GM23338 (cell line): ENCODE measurements at regions not wholly inside any gene's neighbourhood (a gene's known extent, or its start where the extent isn't known, plus 50 kb on each side); places are given as distances from the start of the nearest gene placed in this dataset.

Experiments
- CREB1 ChIP-seq: fragments of 250-450 bp; sonication (Bioruptor Pico); IDR thresholded peaks from 2 replicates; pipeline ENCODE4 v1.5.0; 2020; ENCODE audit warnings: low read depth, mild to moderate bottlenecking, moderate library complexity
- EZH2 ChIP-seq: fragments of 200-600 bp; sonication (generic); IDR thresholded peaks from one replicate; pipeline ENCODE4 v1.8.0; 2017; ENCODE audit warnings: antibody characterized with exemption, mild to moderate bottlenecking, low read depth; ENCODE audit not compliant: unreplicated experiment
- EZH2phosphoT487 ChIP-seq: fragments of 200-600 bp; sonication (generic); IDR thresholded peaks from one replicate; pipeline ENCODE4 v1.8.1; 2018; ENCODE audit warnings: antibody characterized with exemption; ENCODE audit not compliant: unreplicated experiment
- JUNB ChIP-seq: IDR thresholded peaks from one replicate; pipeline ENCODE4 v1.6.1; 2016; ENCODE audit warnings: antibody characterized with exemption; ENCODE audit not compliant: unreplicated experiment
- NANOG ChIP-seq: IDR thresholded peaks from 2 replicates; pipeline ENCODE4 v1.6.1; 2016; ENCODE audit warnings: antibody characterized with exemption, borderline replicate concordance
- POLR2AphosphoS5 ChIP-seq: IDR thresholded peaks from 2 replicates; pipeline ENCODE4 v1.6.1; 2016; ENCODE audit warnings: antibody characterized with exemption, low read depth
- ZNF114 ChIP-seq: fragments of 250-450 bp; sonication (Bioruptor Pico); IDR thresholded peaks from 2 replicates; pipeline ENCODE4 v1.5.0; 2020; ENCODE audit warnings: mild to moderate bottlenecking, moderate library complexity
- ZNF331 ChIP-seq: fragments of 250-450 bp; sonication (Bioruptor Pico); IDR thresholded peaks from 2 replicates; pipeline ENCODE4 v1.5.0; 2020; ENCODE audit warnings: low read depth, mild to moderate bottlenecking, moderate library complexity
- TF ChIP-seq, protein P1 (sequence below), 2 experiments: fragments of 200-600 bp in 1 of 2; sonication (generic) in 1 of 2; conservative IDR thresholded peaks; 2 replicates each; pipeline versions ENCODE4 v1.5.1 to v1.6.1; 2016 to 2017; ENCODE audit warnings: antibody characterized with exemption in 2 of 2, low read depth in 2 of 2, mild to moderate bottlenecking in 2 of 2, moderate library complexity in 1 of 2
- TF ChIP-seq, protein P2 (sequence below): IDR thresholded peaks from one replicate; pipeline ENCODE4 v1.6.1; 2018; ENCODE audit warnings: antibody characterized with exemption; ENCODE audit not compliant: unreplicated experiment
- TF ChIP-seq, protein P3 (sequence below): fragments of 250-450 bp; sonication (Bioruptor Pico); IDR thresholded peaks from 2 replicates; pipeline ENCODE4 v1.5.0; 2020; ENCODE audit warnings: mild to moderate bottlenecking, moderate library complexity
- TF ChIP-seq, protein P4 (sequence below): IDR thresholded peaks from 2 replicates; pipeline ENCODE4 v1.6.1; 2016; ENCODE audit warnings: antibody characterized with exemption

DNA sequence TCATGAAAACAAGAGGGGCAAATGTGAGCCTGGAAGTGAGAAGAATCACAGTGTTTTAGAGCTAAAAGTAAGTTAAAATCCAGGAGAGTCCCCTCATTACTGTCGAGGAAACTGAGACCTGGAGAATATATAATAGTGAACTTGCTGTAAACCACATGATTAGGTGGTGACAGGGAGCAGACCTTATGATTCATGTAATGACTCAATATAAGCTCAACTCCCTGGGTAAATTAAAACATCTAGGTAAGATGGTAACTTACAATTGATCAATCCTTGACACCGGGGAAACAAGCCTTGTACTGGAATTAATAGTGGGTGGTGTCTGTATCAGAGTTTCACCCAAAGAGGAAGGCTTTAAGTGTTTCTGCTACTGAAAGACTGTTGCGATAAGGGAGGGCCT is 269.3 kb downstream of the SNAPC1 start:
- TF ChIP-seq, protein P1, sequence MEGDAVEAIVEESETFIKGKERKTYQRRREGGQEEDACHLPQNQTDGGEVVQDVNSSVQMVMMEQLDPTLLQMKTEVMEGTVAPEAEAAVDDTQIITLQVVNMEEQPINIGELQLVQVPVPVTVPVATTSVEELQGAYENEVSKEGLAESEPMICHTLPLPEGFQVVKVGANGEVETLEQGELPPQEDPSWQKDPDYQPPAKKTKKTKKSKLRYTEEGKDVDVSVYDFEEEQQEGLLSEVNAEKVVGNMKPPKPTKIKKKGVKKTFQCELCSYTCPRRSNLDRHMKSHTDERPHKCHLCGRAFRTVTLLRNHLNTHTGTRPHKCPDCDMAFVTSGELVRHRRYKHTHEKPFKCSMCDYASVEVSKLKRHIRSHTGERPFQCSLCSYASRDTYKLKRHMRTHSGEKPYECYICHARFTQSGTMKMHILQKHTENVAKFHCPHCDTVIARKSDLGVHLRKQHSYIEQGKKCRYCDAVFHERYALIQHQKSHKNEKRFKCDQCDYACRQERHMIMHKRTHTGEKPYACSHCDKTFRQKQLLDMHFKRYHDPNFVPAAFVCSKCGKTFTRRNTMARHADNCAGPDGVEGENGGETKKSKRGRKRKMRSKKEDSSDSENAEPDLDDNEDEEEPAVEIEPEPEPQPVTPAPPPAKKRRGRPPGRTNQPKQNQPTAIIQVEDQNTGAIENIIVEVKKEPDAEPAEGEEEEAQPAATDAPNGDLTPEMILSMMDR (conservative IDR thresholded peaks at IDR 0.05; ENCODE audit: low read depth in 2 of 2) = no peak
- TF ChIP-seq EZH2 (no peak), POLR2AphosphoS5 (no peak), JUNB (no peak), EZH2phosphoT487 (no peak), ZNF331 (CRISPR knock-in tag) (no peak), CREB1 (no peak), ZNF114 (CRISPR knock-in tag) (no peak), NANOG (no peak)
- TF ChIP-seq, protein P2, sequence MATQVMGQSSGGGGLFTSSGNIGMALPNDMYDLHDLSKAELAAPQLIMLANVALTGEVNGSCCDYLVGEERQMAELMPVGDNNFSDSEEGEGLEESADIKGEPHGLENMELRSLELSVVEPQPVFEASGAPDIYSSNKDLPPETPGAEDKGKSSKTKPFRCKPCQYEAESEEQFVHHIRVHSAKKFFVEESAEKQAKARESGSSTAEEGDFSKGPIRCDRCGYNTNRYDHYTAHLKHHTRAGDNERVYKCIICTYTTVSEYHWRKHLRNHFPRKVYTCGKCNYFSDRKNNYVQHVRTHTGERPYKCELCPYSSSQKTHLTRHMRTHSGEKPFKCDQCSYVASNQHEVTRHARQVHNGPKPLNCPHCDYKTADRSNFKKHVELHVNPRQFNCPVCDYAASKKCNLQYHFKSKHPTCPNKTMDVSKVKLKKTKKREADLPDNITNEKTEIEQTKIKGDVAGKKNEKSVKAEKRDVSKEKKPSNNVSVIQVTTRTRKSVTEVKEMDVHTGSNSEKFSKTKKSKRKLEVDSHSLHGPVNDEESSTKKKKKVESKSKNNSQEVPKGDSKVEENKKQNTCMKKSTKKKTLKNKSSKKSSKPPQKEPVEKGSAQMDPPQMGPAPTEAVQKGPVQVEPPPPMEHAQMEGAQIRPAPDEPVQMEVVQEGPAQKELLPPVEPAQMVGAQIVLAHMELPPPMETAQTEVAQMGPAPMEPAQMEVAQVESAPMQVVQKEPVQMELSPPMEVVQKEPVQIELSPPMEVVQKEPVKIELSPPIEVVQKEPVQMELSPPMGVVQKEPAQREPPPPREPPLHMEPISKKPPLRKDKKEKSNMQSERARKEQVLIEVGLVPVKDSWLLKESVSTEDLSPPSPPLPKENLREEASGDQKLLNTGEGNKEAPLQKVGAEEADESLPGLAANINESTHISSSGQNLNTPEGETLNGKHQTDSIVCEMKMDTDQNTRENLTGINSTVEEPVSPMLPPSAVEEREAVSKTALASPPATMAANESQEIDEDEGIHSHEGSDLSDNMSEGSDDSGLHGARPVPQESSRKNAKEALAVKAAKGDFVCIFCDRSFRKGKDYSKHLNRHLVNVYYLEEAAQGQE = no peak
- TF ChIP-seq, protein P3, sequence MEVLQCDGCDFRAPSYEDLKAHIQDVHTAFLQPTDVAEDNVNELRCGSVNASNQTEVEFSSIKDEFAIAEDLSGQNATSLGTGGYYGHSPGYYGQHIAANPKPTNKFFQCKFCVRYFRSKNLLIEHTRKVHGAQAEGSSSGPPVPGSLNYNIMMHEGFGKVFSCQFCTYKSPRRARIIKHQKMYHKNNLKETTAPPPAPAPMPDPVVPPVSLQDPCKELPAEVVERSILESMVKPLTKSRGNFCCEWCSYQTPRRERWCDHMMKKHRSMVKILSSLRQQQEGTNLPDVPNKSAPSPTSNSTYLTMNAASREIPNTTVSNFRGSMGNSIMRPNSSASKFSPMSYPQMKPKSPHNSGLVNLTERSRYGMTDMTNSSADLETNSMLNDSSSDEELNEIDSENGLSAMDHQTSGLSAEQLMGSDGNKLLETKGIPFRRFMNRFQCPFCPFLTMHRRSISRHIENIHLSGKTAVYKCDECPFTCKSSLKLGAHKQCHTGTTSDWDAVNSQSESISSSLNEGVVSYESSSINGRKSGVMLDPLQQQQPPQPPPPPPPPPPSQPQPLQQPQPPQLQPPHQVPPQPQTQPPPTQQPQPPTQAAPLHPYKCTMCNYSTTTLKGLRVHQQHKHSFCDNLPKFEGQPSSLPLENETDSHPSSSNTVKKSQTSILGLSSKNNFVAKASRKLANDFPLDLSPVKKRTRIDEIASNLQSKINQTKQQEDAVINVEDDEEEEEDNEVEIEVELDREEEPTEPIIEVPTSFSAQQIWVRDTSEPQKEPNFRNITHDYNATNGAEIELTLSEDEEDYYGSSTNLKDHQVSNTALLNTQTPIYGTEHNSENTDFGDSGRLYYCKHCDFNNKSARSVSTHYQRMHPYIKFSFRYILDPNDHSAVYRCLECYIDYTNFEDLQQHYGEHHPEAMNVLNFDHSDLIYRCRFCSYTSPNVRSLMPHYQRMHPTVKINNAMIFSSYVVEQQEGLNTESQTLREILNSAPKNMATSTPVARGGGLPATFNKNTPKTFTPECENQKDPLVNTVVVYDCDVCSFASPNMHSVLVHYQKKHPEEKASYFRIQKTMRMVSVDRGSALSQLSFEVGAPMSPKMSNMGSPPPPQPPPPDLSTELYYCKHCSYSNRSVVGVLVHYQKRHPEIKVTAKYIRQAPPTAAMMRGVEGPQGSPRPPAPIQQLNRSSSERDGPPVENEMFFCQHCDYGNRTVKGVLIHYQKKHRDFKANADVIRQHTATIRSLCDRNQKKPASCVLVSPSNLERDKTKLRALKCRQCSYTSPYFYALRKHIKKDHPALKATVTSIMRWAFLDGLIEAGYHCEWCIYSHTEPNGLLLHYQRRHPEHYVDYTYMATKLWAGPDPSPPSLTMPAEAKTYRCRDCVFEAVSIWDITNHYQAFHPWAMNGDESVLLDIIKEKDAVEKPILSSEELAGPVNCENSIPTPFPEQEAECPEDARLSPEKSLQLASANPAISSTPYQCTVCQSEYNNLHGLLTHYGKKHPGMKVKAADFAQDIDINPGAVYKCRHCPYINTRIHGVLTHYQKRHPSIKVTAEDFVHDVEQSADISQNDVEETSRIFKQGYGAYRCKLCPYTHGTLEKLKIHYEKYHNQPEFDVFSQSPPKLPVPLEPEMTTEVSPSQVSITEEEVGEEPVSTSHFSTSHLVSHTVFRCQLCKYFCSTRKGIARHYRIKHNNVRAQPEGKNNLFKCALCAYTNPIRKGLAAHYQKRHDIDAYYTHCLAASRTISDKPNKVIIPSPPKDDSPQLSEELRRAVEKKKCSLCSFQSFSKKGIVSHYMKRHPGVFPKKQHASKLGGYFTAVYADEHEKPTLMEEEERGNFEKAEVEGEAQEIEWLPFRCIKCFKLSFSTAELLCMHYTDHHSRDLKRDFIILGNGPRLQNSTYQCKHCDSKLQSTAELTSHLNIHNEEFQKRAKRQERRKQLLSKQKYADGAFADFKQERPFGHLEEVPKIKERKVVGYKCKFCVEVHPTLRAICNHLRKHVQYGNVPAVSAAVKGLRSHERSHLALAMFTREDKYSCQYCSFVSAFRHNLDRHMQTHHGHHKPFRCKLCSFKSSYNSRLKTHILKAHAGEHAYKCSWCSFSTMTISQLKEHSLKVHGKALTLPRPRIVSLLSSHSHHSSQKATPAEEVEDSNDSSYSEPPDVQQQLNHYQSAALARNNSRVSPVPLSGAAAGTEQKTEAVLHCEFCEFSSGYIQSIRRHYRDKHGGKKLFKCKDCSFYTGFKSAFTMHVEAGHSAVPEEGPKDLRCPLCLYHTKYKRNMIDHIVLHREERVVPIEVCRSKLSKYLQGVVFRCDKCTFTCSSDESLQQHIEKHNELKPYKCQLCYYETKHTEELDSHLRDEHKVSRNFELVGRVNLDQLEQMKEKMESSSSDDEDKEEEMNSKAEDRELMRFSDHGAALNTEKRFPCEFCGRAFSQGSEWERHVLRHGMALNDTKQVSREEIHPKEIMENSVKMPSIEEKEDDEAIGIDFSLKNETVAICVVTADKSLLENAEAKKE (CRISPR knock-in tag) = no peak
- TF ChIP-seq, protein P4, sequence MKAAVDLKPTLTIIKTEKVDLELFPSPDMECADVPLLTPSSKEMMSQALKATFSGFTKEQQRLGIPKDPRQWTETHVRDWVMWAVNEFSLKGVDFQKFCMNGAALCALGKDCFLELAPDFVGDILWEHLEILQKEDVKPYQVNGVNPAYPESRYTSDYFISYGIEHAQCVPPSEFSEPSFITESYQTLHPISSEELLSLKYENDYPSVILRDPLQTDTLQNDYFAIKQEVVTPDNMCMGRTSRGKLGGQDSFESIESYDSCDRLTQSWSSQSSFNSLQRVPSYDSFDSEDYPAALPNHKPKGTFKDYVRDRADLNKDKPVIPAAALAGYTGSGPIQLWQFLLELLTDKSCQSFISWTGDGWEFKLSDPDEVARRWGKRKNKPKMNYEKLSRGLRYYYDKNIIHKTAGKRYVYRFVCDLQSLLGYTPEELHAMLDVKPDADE = no peak
